ENCODE measurements at regions not wholly inside any gene's neighbourhood (a gene's known extent, or its start where the extent isn't known, plus 50 kb on each side); places are given as distances from the start of the nearest gene placed in this dataset.

DNA sequence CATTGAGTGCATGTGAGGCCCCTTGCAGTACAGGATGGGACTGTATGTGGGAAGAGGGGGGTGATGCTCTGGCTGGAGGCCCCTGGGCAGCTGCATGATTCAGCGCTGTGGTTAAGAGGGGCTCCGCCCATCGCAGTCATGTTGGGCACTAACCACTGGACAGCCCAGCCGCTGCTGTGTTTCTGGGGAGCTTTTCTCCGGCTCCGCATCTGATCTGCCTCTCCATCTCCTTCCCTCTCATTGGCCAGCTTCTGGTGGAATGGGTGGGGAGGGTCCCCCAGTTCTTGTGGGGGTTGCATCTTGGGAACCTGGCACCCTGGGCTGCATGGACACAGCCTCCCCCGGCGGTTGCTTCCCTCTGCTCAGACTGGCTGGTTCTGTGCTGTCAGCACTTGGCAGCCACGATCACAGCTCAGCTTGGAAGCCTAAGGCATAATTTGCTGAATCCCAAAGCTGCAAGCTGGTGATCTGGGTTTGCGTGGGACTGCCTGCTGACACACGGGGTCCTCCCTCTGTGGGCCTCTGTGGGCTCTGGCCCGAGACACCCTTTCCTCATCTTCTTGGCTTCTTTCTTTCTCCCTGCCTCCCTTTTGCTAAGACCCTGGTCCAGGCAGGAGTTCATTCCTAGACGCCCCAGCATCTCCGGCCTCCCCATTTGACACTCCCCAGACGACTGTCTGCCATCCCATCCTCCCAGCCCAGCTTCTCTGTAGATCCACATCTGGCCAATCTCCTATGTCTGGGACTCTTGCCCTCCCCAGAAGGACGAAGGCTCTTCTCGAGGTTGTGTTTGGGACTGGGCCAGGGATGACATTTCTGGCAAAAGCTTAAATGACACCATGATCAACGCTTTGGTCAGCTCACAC is 168.3 kb downstream of the SEC14L1 start:
- DNase-seq = no peak

DNA sequence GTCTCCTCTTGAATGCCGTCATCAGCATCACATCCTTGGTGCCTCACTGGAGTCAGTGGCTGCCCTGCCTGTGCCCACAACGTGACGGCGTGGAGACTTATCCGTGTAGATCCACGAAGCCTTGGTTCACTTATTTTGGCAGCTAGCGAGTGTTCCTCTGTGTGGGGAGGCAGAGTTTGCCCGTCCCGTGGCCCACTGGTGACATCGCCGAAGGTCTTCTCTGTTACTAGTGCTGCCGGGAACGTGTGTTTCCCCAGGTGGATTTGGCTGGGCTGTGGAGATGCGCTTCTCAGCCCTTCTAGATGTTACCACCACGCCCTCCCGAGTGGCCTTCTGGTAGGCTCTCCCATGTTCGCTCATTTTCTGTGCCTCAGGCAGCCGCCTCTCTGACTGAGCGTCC is 169.6 kb downstream of the SEC14L1 start:
- no peak for DNase-seq

DNA sequence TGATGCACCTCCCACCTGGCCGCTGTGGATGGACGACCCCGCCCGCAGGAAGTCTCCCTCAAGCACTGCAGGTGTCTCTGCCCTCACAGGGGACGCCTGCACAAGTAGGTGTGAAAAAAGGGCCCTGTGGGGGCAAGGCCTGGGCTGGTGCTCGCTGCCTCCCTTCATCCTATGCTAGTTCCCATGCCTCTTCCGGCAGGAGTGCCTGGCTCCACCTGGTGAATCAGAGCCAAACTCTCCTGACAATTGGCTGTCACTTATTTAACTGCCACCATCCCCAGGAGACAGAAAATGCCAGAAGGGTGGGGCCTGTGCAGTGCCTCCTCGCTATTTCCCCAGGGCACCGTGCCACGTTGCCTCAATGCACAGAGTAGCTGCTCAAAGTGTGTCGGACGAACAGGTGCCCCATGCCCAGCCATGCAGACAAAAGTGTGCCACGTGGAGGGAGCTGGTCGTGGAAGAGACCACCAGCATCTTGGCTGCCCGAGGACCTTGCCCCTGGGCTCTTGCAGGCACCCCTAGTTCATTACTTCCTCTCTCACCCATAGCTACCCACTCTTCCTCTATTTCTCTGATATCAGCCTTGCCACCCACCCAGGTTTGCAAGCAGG is 170.7 kb downstream of the SEC14L1 start:
- no peak for DNase-seq

GRCh38 chr17:77312061-77312701 is 171.4 kb downstream of the SEC14L1 start:
- no peak for DNase-seq

- no peak for DNase-seq
Observed at GRCh38 chr17:77312786-77313599, 172.2 kb downstream of the SEC14L1 start.

- no peak for DNase-seq
Observed at GRCh38 chr17:77313831-77314230, 173.1 kb downstream of the SEC14L1 start.

DNA sequence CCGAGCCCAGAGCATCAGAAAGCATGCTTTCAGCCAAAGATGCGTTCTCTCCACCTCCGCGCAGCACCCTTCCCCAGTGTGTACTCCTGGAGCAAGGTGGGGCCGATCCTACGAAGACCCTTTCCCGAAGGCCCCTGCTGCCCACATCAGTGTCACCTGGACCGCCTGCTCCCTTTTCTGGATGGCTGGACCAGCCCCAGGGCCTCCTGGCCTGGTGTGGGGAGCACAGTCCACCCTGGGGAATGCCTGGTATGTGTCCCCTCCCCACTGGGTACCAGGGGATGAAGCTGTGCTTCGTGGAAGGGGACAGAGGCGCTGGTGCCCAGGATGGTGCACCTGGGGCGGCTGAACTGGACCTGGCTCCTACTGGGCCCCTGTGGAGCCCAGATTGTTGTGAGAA is 173.8 kb downstream of the SEC14L1 start:
- DNase-seq = no peak

DNA sequence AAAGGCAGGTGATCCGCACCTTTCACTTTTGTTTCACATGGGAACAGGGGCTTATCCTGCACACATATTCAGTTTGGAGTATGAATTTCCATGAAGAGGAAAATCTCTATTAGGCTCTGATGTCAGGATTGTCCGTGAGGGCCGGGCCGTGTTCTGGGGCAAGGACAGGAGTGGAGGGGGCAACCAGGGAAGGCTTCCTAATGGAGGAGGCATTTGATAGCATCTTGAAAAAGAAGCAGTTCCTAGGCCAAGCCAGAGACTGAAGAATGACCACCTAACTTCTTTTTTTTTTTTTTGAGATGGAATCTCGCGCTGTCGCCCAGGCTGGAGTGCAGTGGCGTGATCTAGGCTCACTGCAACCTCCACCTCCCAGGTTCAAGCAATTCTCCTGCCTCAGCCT is 174.2 kb downstream of the SEC14L1 start:
- no peak for DNase-seq

- no peak for DNase-seq
Observed at GRCh38 chr17:77315551-77316190, 174.9 kb downstream of the SEC14L1 start.

DNA sequence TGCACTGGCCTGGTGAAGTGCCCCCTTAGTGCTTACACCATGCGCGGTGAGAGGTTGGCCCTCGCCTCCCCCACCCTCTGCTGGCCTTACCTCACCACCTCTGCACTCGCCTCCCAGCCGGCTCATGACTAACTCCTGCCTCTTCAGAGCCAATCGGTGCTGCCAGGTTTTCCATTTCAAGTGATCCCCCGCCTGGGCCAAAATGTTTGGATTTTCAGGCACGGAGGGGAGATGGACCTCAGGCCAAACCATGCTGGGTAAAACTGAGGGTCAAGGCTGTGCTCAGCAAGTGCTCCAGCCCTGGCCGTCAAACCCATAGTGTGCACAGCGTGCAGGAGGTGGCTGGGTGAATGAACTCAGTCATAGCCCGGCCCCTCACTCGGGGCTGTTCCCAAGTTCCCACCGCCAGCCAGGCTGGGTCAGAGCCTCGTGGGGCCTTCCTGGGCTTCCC is 175.4 kb downstream of the SEC14L1 start:
- DNase-seq = no peak

GRCh38 chr17:77316651-77317050 is 175.9 kb downstream of the SEC14L1 start:
- DNase-seq = no peak

GRCh38 chr17:77317091-77317750 is 176.5 kb downstream of the SEC14L1 start:
- no peak for DNase-seq

GRCh38 chr17:77318021-77318420 is 177.3 kb downstream of the SEC14L1 start:
- DNase-seq = no peak

- DNase-seq = no peak
Observed at GRCh38 chr17:77318491-77319210, 177.9 kb downstream of the SEC14L1 start.

- no peak for DNase-seq
Observed at GRCh38 chr17:77319211-77320043, 178.7 kb downstream of the SEC14L1 start.

- no peak for DNase-seq
Observed at GRCh38 chr17:77320044-77320440, 179.3 kb downstream of the SEC14L1 start.

DNA sequence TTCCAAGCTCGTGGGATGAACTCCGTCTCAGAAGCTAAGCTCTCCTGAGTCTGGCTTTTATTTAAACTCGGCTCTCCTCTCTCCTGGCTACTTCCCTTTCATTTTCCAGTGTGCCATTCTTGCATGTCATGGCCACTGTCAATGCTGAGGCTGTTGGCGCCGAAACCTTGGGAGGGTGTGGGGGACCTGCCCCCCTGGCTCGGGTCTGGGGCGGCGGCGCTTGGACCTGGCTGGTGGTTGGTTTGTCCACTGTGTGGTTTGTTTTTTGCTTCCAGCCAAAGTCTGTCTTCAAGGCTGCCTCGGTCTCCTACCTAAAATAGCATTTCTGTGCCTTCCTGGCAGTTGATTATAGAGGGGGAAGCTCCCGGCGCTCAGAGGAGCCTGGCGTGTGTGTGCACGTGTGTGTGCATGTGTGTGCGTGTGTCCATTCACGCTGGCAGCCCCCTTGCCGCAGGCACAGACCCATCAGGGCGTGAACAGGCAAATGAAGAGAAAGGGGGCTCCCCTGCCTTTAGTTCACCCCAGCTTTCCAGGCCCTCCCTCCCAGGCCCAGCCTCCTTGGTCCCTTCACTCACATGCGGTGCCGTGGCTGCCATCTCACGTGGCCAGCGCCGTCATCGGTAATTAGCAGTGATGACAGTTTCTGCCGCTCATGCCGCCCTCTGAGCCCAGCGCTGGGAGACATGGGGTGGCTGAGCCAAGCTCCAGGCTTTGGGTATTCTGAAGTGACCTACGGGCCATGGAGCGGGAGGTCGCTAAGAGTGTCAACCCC is 179.9 kb downstream of the SEC14L1 start:
- no peak for DNase-seq

- DNase-seq = no peak
Observed at GRCh38 chr17:77321649-77322513, 181.1 kb downstream of the SEC14L1 start.
